SKM-1 treated with dmso at 0.1 percent for 144 hours (cell line): ENCODE measurements at regions not wholly inside any gene's neighbourhood (a gene's known extent, or its start where the extent isn't known, plus 50 kb on each side); places are given as distances from the start of the nearest gene placed in this dataset.
"Not testable (repeated sequence)": the region's sequence is repeated elsewhere in the genome, so short reads cannot be mapped to it uniquely, and the experiment has no call there.

Experiments
- DNase-seq: peaks from one replicate; lab custom pipeline; 2025; ENCODE audit not compliant: unreplicated experiment; lab: John Stamatoyannopoulos, UW

GRCh38 chr2:120513776-120514357 is 167.9 kb downstream of the INHBB start:
- no peak for DNase-seq

- no peak for DNase-seq
Measured at GRCh38 chr2:120514521-120514920, 168.6 kb downstream of the INHBB start.

GRCh38 chr2:120515066-120515758 is 169.3 kb downstream of the INHBB start:
- DNase-seq: not testable (repeated sequence)

GRCh38 chr2:120515759-120516678 is 170.1 kb downstream of the INHBB start:
- no peak for DNase-seq

- DNase-seq: no peak
Measured at GRCh38 chr2:120516679-120517314, 170.9 kb downstream of the INHBB start.

GRCh38 chr2:120517751-120518469 is 172.0 kb downstream of the INHBB start:
- no peak for DNase-seq

- no peak for DNase-seq
Measured at GRCh38 chr2:120518819-120519218, 172.9 kb downstream of the INHBB start.

GRCh38 chr2:120519469-120519868 is 173.5 kb downstream of the INHBB start:
- DNase-seq: no peak

- DNase-seq: no peak
Measured at GRCh38 chr2:120520454-120520853, 174.5 kb downstream of the INHBB start.

GRCh38 chr2:120520929-120521912 is 175.3 kb downstream of the INHBB start:
- DNase-seq: peak; percentile 16

- no peak for DNase-seq
Measured at GRCh38 chr2:120522151-120522751, 176.3 kb downstream of the INHBB start.

- no peak for DNase-seq
Measured at GRCh38 chr2:120523766-120524165, 177.8 kb downstream of the INHBB start.

- DNase-seq: no peak
Measured at GRCh38 chr2:120524174-120524573, 178.2 kb downstream of the INHBB start.

GRCh38 chr2:120525056-120526046 is 179.4 kb downstream of the INHBB start:
- no peak for DNase-seq

- DNase-seq: no peak
Measured at GRCh38 chr2:120526047-120526562, 180.2 kb downstream of the INHBB start.

- DNase-seq: no peak
Measured at GRCh38 chr2:120526997-120527945, 181.3 kb downstream of the INHBB start.
